Adrenal gland (tissue), 5 donors: ENCODE measurements at regions not wholly inside any gene's neighbourhood (a gene's known extent, or its start where the extent isn't known, plus 50 kb on each side); places are given as distances from the start of the nearest gene placed in this dataset.

Source experiments
- POLR2A ChIP-seq, 2 donors: fragments of 450-650 bp; IDR thresholded peaks; one replicate each; pipeline ENCODE4 v1.6.1; 2017; ENCODE audit warnings: antibody characterized with exemption in 2 of 2, mild to moderate bottlenecking in 2 of 2, moderate library complexity in 1 of 2
- TF ChIP-seq, protein P1 (sequence below), 6 experiments: fragments of 450-650 bp in 4 of 6; fragments of 200-600 bp in 2 of 6; sonication (generic) in 1 of 6; IDR thresholded peaks; 1 replicate in 5 of 6; 2 replicates in 1 of 6; pipeline versions ENCODE4 v1.5.1 to v1.8.0; 2016 to 2021; ENCODE audit warnings: antibody characterized with exemption in 6 of 6, mild to moderate bottlenecking in 2 of 6, moderate library complexity in 1 of 6
- donor health status: DM: no; HTN: no; CAD: no.

DNA sequence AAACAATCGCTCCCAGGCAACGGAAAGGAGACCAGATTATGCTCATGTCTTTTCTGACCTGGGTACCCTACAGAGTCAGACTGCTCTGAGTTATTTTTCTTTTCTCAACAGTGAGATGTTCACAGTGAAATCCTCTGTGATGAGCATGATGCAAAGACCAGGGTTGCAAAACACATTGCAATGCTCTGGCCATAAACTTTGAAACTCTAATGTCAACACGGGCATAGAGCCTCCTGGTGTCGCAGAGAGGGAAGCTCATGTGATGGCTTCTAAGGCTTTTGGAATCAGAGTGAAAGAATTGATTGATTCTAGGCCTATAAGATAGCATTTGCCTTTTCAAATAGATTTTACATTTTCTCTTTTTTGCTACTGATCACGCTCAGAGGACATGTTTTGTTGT lies 193.4 kb downstream of the RASSF9 start:
- TF ChIP-seq, protein P1, sequence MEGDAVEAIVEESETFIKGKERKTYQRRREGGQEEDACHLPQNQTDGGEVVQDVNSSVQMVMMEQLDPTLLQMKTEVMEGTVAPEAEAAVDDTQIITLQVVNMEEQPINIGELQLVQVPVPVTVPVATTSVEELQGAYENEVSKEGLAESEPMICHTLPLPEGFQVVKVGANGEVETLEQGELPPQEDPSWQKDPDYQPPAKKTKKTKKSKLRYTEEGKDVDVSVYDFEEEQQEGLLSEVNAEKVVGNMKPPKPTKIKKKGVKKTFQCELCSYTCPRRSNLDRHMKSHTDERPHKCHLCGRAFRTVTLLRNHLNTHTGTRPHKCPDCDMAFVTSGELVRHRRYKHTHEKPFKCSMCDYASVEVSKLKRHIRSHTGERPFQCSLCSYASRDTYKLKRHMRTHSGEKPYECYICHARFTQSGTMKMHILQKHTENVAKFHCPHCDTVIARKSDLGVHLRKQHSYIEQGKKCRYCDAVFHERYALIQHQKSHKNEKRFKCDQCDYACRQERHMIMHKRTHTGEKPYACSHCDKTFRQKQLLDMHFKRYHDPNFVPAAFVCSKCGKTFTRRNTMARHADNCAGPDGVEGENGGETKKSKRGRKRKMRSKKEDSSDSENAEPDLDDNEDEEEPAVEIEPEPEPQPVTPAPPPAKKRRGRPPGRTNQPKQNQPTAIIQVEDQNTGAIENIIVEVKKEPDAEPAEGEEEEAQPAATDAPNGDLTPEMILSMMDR (IDR thresholded peaks at IDR 0.05) = peak in 1 of 6 experiments; percentile 9
- no peak for TF ChIP-seq POLR2A (IDR thresholded peaks at IDR 0.05)
